Transverse colon (tissue), 4 donors: ENCODE measurements at regions not wholly inside any gene's neighbourhood (a gene's known extent, or its start where the extent isn't known, plus 50 kb on each side); places are given as distances from the start of the nearest gene placed in this dataset.

Experiments used
- POLR2AphosphoS5 ChIP-seq, 3 donors: sonication (generic); formaldehyde crosslinking; IDR thresholded peaks; one replicate each; pipeline ENCODE4 v1.6.1; 2016; ENCODE audit warnings: antibody characterized with exemption in 3 of 3
- TF ChIP-seq, protein P1 (sequence below), 5 experiments: fragments of 200-600 bp in 3 of 5; fragments of 450-650 bp in 2 of 5; sonication (generic) in 3 of 5; IDR thresholded peaks; 1 replicate in 2 of 5; 2 replicates in 3 of 5; pipeline ENCODE4 v1.5.1; 2016 to 2017; ENCODE audit warnings: antibody characterized with exemption in 5 of 5, inconsistent platforms in 3 of 5, mild to moderate bottlenecking in 2 of 5, moderate library complexity in 1 of 5

GRCh38 chr7:89507034-89507433 lies 647.2 kb upstream of the STEAP1 start:
- TF ChIP-seq, protein P1, sequence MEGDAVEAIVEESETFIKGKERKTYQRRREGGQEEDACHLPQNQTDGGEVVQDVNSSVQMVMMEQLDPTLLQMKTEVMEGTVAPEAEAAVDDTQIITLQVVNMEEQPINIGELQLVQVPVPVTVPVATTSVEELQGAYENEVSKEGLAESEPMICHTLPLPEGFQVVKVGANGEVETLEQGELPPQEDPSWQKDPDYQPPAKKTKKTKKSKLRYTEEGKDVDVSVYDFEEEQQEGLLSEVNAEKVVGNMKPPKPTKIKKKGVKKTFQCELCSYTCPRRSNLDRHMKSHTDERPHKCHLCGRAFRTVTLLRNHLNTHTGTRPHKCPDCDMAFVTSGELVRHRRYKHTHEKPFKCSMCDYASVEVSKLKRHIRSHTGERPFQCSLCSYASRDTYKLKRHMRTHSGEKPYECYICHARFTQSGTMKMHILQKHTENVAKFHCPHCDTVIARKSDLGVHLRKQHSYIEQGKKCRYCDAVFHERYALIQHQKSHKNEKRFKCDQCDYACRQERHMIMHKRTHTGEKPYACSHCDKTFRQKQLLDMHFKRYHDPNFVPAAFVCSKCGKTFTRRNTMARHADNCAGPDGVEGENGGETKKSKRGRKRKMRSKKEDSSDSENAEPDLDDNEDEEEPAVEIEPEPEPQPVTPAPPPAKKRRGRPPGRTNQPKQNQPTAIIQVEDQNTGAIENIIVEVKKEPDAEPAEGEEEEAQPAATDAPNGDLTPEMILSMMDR (IDR thresholded peaks at IDR 0.05) = no peak
- no peak for TF ChIP-seq POLR2AphosphoS5 (IDR thresholded peaks at IDR 0.05)
